ENCODE measurements at regions not wholly inside any gene's neighbourhood (a gene's known extent, or its start where the extent isn't known, plus 50 kb on each side); places are given as distances from the start of the nearest gene placed in this dataset.

DNA sequence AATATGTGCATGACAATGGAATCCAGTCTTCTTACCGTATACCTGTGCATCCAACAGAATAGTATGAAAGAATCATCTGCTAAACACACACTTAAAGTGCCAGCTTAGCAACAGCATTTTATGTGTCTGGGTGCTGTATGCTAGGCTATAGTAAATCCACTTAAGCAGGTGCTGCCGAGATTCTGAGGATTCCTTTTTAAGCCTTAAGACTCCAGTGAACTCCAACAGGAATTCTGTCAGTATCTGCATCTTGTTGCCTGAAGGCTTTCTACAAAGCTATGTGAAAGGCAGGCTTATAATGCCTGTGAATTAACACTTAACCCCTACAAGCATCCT lies 1076.4 kb upstream of the PABPC4L start:
- Histone ChIP-seq H3K27me3 (no peaks in the 10 kb centered on the region), H3K27ac (no peak overlapping the region), H3K4me1 (no peaks in the 10 kb centered on the region), H3K4me3 (no peak overlapping the region), H3K9me3 (no peaks in the 10 kb centered on the region), H3K36me3 (no peaks in the 10 kb centered on the region)
- no peak for DNase-seq
- intact Hi-C loops (cut with DNase I), result no loop called here
- WGBS, 2 donors, result 26 to 51% methylated on average over 2 of the region's 2 CpGs
- no peak for TF ChIP-seq POLR2A (IDR thresholded peaks at IDR 0.05)
- TF ChIP-seq, protein P1, sequence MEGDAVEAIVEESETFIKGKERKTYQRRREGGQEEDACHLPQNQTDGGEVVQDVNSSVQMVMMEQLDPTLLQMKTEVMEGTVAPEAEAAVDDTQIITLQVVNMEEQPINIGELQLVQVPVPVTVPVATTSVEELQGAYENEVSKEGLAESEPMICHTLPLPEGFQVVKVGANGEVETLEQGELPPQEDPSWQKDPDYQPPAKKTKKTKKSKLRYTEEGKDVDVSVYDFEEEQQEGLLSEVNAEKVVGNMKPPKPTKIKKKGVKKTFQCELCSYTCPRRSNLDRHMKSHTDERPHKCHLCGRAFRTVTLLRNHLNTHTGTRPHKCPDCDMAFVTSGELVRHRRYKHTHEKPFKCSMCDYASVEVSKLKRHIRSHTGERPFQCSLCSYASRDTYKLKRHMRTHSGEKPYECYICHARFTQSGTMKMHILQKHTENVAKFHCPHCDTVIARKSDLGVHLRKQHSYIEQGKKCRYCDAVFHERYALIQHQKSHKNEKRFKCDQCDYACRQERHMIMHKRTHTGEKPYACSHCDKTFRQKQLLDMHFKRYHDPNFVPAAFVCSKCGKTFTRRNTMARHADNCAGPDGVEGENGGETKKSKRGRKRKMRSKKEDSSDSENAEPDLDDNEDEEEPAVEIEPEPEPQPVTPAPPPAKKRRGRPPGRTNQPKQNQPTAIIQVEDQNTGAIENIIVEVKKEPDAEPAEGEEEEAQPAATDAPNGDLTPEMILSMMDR (IDR thresholded peaks at IDR 0.05), result no peak

DNA sequence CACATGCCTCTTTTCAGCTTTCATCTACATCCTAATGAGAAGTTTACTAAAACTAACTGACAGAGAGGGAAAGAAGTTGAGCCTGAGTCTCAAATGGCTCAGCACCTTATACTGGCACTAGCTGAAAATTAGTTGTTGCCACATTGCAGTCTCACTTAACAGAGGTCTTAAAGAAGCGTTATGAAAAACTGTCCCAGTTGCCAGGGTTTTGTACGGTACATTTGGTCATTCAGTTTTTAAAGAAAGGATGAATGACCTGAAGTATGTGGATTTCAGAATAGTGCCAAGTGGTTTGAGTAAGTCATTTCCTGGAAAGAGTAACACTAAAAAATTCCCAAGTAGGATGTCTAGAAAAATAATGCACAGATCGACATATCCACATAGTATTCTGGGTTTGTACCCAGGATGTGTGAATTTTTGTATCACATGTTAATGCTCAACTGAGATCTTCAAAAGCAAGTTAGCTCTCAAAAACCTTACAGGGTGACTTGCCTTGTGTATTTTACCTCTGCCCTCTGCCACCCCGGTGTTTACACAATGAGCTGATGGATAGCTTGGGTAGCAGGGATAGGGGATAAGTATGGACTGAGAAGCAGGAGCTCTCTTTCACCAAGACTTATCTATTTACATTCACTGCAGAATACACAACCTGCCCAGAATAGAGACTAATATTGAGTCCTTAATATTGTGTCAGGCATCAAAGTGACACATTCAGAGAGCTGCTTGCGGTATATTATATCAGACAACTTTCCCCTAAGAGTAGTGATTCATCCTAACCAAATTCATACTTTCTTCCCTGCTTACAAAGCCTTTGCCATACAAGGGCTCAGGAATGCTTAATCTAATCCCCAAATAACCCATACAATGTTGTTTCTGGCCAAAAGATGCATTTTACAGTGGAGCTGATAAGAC lies 1075.7 kb upstream of the PABPC4L start:
- no peaks in the 10 kb centered on the region for H3K36me3 ChIP-seq
- H3K4me1 ChIP-seq, result no peaks in the 10 kb centered on the region
- TF ChIP-seq POLR2A (IDR thresholded peaks at IDR 0.05), result no peak
- TF ChIP-seq, protein P1 (IDR thresholded peaks at IDR 0.05), result no peak
- H3K4me3 ChIP-seq, result no peak overlapping the region
- no peaks in the 10 kb centered on the region for H3K9me3 ChIP-seq
- H3K27ac ChIP-seq, result no peak overlapping the region
- no peak for DNase-seq
- 47 to 63% methylated on average over 5 of the region's 5 CpGs for WGBS, 2 donors
- H3K27me3 ChIP-seq, result no peaks in the 10 kb centered on the region
- intact Hi-C loops (cut with DNase I), result no loop called here

DNA sequence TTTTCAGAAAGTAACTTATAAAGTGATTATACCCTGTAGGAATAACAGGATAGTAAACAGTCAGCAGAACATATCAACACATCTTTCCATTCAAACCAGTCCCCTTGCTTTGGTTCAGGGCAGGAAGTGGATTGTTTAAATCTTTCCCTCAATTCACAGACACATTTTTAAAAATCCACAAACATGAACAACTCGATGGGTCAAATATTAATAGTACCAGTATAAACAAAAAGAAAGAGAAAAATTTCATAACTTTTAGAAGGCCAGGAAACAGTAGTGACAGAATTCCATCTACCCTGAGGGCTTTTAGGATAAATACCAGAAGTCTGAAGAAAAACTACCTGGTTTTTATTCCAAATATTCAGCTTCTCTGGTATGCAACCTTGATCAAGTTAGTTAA lies 1072.8 kb upstream of the PABPC4L start:
- Histone ChIP-seq H3K4me1 (no peaks in the 10 kb centered on the region), H3K36me3 (no peaks in the 10 kb centered on the region), H3K9me3 (no peaks in the 10 kb centered on the region), H3K4me3 (no peak overlapping the region), H3K27ac (no peak overlapping the region), H3K27me3 (no peaks in the 10 kb centered on the region)
- DNase-seq, result no peak
- intact Hi-C loops (cut with DNase I), result no loop called here
- WGBS, 2 donors, result 6 to 15% methylated on average over 1 of the region's 1 CpG
- TF ChIP-seq, protein P1 (IDR thresholded peaks at IDR 0.05), result no peak
- no peak for TF ChIP-seq POLR2A (IDR thresholded peaks at IDR 0.05)

DNA sequence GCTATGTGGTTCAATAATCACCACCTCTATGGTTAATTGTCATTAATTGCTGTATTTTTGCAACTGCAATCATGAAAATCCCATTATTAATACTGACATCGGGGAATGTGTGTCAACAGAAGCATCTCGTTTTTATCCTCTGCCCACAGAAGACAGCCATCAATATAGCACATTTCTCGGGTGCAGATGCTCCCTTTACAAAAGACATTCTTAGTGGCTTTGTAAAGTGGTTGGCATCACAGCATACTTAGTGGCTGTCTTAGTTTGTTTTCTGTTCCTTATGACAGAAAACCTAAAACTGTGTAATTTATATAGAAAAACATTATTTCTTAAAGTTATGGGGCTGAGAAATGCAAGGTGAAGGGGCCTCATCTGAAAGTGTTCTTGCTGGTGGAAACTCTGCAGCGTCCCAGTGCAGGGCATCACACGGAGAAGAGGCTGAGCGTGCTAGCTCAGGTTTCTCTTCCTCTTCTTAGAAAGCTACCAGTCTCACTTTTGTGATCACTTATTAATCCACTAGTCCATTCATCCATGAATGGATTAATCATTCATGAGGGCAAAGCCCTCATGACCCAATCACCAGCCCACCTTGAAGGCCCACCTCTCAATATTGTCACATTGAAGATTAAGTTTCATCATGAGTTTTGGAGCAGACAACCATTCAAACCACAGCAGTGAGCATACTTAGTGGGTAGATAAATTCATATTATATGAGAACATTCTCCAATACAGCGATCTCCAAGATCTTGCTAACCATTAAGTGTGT lies 1067.7 kb upstream of the PABPC4L start:
- no peak overlapping the region for H3K4me3 ChIP-seq
- intact Hi-C loops (cut with DNase I), result no loop called here
- no peaks in the 10 kb centered on the region for H3K9me3 ChIP-seq
- no peaks in the 10 kb centered on the region for H3K27me3 ChIP-seq
- H3K36me3 ChIP-seq, result no peaks in the 10 kb centered on the region
- no peak overlapping the region for H3K27ac ChIP-seq
- WGBS, 2 donors, result 76 to 83% methylated on average over 7 of the region's 7 CpGs
- TF ChIP-seq, protein P1 (IDR thresholded peaks at IDR 0.05), result no peak
- no peak for TF ChIP-seq POLR2A (IDR thresholded peaks at IDR 0.05)
- no peaks in the 10 kb centered on the region for H3K4me1 ChIP-seq
- DNase-seq, result no peak

DNA sequence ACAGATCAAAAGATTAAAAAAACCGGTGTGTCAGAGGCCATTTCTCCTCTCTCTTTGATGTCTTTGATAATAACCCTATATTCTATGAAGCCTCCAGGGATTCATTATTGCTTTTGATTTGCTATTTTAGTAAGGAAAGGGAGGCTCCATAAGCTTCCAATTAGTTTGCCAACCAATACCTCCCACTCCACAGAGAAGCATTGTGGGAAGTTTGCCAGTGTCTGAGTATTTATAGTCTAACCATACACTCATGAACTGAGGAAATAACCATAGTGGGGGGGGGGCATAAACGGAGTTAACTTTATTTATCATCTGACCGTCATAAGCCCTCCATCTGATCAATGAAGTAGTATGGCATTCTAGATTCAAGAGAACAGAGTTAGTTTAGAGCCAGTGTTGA lies 1066.8 kb upstream of the PABPC4L start:
- no peak overlapping the region for H3K4me3 ChIP-seq
- no peaks in the 10 kb centered on the region for H3K36me3 ChIP-seq
- H3K27me3 ChIP-seq, result no peaks in the 10 kb centered on the region
- WGBS, 2 donors, result 71 to 77% methylated on average over 3 of the region's 3 CpGs
- no peak overlapping the region for H3K27ac ChIP-seq
- no peaks in the 10 kb centered on the region for H3K9me3 ChIP-seq
- intact Hi-C loops (cut with DNase I), result no loop called here
- no peak for TF ChIP-seq POLR2A (IDR thresholded peaks at IDR 0.05)
- TF ChIP-seq, protein P1 (IDR thresholded peaks at IDR 0.05), result no peak
- H3K4me1 ChIP-seq, result no peaks in the 10 kb centered on the region
- no peak for DNase-seq
